Fibroblast of lung (primary cell): ENCODE measurements at regions not wholly inside any gene's neighbourhood (a gene's known extent, or its start where the extent isn't known, plus 50 kb on each side); places are given as distances from the start of the nearest gene placed in this dataset.

Experiments used
- EZH2 ChIP-seq: IDR thresholded peaks from 2 replicates; pipeline ENCODE4 v1.5.1; 2012; ENCODE audit warnings: low read length, control low read depth, mild to moderate bottlenecking; ENCODE audit errors: missing control alignments
- TF ChIP-seq, protein P1 (sequence below), 2 donors: IDR thresholded peaks in 1 of 2; conservative IDR thresholded peaks in 1 of 2; 1 replicate in 1 of 2; 2 replicates in 1 of 2; pipeline ENCODE4 v1.5.1; 2011 to 2012; ENCODE audit warnings: low read length in 2 of 2, control low read depth in 1 of 2, inconsistent platforms in 1 of 2, low read depth in 1 of 2, mild to moderate bottlenecking in 1 of 2

DNA sequence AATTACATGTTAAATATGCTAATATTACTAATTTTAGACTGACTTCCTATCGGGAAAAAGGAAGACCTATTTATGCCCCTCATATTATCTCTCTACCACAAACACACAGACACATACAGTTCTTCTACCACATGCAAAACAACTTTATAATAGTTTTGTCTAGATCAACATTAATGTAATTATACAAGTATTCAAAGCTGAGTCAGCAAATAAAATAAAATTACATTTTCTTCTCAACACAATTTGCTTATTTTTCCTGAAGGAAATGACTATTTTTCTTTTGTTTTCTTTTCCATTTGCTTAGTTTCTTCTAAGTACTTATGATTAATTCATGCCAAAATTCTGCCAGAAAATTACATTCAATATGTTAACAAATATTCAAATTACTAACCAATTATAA lies 654.2 kb downstream of the AMY1C start:
- TF ChIP-seq, protein P1, sequence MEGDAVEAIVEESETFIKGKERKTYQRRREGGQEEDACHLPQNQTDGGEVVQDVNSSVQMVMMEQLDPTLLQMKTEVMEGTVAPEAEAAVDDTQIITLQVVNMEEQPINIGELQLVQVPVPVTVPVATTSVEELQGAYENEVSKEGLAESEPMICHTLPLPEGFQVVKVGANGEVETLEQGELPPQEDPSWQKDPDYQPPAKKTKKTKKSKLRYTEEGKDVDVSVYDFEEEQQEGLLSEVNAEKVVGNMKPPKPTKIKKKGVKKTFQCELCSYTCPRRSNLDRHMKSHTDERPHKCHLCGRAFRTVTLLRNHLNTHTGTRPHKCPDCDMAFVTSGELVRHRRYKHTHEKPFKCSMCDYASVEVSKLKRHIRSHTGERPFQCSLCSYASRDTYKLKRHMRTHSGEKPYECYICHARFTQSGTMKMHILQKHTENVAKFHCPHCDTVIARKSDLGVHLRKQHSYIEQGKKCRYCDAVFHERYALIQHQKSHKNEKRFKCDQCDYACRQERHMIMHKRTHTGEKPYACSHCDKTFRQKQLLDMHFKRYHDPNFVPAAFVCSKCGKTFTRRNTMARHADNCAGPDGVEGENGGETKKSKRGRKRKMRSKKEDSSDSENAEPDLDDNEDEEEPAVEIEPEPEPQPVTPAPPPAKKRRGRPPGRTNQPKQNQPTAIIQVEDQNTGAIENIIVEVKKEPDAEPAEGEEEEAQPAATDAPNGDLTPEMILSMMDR (conservative IDR thresholded peaks at IDR 0.05 in 1 of 2, IDR thresholded peaks at IDR 0.05 in 1 of 2; ENCODE audit: low read depth in 1 of 2, low read length in 2 of 2), result no peak
- TF ChIP-seq EZH2, result no peak
